ENCODE measurements at regions not wholly inside any gene's neighbourhood (a gene's known extent, or its start where the extent isn't known, plus 50 kb on each side); places are given as distances from the start of the nearest gene placed in this dataset.

DNA sequence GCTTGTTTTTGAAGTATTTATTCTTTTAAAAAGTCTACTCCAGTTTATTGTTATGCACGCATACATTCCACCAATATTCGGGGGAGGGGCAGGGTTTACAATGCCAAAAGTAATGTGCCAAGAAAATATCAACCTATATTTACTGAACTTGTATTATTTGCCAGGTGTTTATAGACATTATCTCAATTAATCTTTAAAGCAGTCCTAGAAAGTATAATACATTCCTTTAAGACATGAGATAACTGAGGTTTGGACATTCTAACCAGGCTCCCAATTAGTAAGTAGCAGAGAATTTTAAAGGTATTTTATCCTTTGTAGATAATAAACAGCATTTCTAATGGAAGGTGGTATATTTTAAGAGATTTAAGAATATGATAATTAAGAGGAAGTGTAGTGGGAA lies 124.5 kb upstream of the LRIG3 start:
- no peak for TF ChIP-seq EGR1 (IDR thresholded peaks at IDR 0.05)
- no peak for TF ChIP-seq TEAD4 (IDR thresholded peaks at IDR 0.05)
- no peak for TF ChIP-seq ZBTB7A (IDR thresholded peaks at IDR 0.05; ENCODE audit: low read depth)
- TF ChIP-seq, protein P1, sequence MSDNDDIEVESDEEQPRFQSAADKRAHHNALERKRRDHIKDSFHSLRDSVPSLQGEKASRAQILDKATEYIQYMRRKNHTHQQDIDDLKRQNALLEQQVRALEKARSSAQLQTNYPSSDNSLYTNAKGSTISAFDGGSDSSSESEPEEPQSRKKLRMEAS (IDR thresholded peaks at IDR 0.05), result no peak
- TF ChIP-seq CREB1 (IDR thresholded peaks at IDR 0.05; ENCODE audit: low read depth), result no peak
- no peak for TF ChIP-seq TCF12 (IDR thresholded peaks at IDR 0.05; ENCODE audit: low read depth)

DNA sequence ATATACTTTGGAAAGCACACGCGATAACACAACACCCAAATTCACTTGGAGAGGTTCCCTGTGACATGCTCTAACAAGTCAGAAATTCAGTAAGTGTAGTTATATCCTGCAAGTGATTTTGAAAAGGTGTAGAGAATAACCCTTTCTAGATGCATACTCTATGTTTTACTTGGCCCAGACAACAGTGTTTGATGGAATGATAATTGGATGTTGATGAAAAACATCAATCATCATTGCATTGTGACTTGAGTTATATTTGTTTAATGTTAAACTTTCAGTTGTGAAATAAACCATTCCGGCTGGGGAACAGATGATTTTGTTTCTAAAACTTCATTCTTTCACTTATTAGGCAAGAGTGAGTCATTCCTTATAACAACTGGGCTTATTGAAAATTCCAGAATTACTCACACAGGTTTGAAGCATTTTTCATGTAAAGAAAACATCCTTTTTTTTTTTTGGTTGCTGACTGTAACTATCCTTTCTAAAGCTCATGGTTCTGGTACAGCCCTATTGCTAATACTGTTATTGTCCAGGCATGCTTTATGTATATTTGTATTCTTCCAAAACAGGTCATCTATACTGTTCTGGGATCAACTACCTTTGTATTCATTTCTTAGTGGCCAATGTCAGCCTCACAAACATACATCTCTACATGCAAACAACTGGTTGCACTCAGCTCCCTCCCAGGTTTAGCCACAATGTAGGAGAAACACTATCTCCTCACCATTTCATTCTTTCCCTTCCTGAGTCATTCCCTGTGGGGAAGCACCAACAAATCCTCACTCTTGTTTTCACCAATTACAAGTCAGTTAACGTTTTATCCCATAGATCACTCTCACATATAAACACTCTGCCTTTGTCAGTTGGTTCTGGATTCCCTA lies 121.2 kb upstream of the LRIG3 start:
- TF ChIP-seq CEBPB (IDR thresholded peaks at IDR 0.05) (0 out of 2 replicates have a peak, but pooled peaks have one; percentile 40), CREB1 (IDR thresholded peaks at IDR 0.05; ENCODE audit: low read depth) (no peak)

DNA sequence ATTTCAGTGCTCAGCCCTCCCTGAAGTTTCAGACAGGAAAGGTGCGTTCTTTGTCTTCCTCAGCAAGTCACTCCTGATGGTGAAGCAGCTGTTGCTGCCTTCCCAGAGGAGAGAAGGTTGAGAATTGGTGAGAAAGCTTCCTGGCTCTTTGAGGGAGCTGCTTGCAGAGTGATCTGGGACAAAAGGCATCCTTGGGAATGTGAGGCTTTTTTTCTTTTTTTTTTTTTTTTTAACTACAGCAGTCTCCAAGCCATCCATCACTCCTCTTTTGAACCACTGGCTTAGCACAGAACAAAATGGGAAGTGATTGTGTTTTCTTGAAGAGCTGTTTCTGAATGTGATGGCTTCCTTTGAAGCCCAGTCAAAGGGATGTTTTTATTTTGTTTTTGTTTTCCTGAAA lies 120.4 kb upstream of the LRIG3 start:
- TF ChIP-seq CREB1 (IDR thresholded peaks at IDR 0.05; ENCODE audit: low read depth) (no peak), EP300 (IDR thresholded peaks at IDR 0.05; ENCODE audit: borderline replicate concordance) (no peak), TAF1 (IDR thresholded peaks at IDR 0.05; ENCODE audit: low read depth) (no peak), TEAD4 (IDR thresholded peaks at IDR 0.05) (no peak), TCF12 (IDR thresholded peaks at IDR 0.05; ENCODE audit: low read depth) (no peak), EGR1 (IDR thresholded peaks at IDR 0.05) (no peak), YY1 (IDR thresholded peaks at IDR 0.05; ENCODE audit: low read depth) (no peak), CEBPB (IDR thresholded peaks at IDR 0.05) (no peak), FOXM1 (IDR thresholded peaks at IDR 0.05; ENCODE audit: borderline replicate concordance, low read depth) (no peak), RAD21 (IDR thresholded peaks at IDR 0.05; ENCODE audit: low read depth) (no peak), ZBTB7A (IDR thresholded peaks at IDR 0.05; ENCODE audit: low read depth) (no peak)
- TF ChIP-seq, protein P1 (IDR thresholded peaks at IDR 0.05), result no peak

DNA sequence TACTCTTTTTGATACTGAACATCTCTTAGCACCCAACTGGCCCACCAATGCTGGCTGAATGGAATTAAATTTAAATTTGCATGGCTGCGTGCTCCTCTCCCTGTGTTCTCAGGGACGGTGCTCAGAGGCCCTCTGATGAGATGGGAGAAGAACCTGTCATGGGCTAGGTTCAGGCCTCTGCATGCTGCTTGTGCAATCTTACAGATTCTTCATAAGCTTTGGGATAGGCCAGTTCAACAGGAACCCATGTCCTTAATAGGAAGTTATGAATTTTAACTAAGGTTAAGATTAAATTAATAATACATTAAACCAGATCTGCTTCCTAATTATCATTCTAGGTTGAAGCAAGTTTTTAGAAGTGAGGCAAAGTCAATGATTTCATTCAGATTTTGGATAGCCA lies 119.7 kb upstream of the LRIG3 start:
- TF ChIP-seq, protein P2, sequence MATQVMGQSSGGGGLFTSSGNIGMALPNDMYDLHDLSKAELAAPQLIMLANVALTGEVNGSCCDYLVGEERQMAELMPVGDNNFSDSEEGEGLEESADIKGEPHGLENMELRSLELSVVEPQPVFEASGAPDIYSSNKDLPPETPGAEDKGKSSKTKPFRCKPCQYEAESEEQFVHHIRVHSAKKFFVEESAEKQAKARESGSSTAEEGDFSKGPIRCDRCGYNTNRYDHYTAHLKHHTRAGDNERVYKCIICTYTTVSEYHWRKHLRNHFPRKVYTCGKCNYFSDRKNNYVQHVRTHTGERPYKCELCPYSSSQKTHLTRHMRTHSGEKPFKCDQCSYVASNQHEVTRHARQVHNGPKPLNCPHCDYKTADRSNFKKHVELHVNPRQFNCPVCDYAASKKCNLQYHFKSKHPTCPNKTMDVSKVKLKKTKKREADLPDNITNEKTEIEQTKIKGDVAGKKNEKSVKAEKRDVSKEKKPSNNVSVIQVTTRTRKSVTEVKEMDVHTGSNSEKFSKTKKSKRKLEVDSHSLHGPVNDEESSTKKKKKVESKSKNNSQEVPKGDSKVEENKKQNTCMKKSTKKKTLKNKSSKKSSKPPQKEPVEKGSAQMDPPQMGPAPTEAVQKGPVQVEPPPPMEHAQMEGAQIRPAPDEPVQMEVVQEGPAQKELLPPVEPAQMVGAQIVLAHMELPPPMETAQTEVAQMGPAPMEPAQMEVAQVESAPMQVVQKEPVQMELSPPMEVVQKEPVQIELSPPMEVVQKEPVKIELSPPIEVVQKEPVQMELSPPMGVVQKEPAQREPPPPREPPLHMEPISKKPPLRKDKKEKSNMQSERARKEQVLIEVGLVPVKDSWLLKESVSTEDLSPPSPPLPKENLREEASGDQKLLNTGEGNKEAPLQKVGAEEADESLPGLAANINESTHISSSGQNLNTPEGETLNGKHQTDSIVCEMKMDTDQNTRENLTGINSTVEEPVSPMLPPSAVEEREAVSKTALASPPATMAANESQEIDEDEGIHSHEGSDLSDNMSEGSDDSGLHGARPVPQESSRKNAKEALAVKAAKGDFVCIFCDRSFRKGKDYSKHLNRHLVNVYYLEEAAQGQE (IDR thresholded peaks at IDR 0.05; ENCODE audit: low read depth), result no peak
- no peak for TF ChIP-seq TCF12 (IDR thresholded peaks at IDR 0.05; ENCODE audit: low read depth)
- no peak for TF ChIP-seq TAF1 (IDR thresholded peaks at IDR 0.05; ENCODE audit: low read depth)

DNA sequence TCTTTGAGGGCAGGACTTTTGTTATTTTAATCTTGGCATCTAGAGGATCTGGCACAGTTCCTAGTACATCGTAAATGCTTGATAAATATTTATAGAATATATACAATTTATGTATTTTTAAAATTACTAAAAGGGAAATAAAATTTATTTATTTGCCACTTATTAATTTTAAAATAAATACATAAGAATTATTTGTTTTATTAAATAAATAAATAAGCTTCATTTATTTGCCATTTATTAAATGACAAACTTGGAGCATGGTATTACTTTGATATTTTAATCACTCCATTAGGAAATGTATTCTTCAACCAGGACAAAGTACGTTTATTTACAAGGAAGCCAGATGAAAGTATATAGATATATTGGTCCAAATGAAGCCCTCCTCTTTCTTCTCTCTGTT lies 118.7 kb upstream of the LRIG3 start:
- TF ChIP-seq TAF1 (IDR thresholded peaks at IDR 0.05; ENCODE audit: low read depth) (no peak), NFIC (IDR thresholded peaks at IDR 0.05) (no peak), TCF12 (IDR thresholded peaks at IDR 0.05; ENCODE audit: low read depth) (no peak), YY1 (IDR thresholded peaks at IDR 0.05; ENCODE audit: low read depth) (no peak), EP300 (IDR thresholded peaks at IDR 0.05; ENCODE audit: borderline replicate concordance) (no peak), ZBTB7A (IDR thresholded peaks at IDR 0.05; ENCODE audit: low read depth) (no peak), EGR1 (IDR thresholded peaks at IDR 0.05) (no peak), CREB1 (IDR thresholded peaks at IDR 0.05; ENCODE audit: low read depth) (no peak), TEAD4 (IDR thresholded peaks at IDR 0.05) (no peak), FOXM1 (IDR thresholded peaks at IDR 0.05; ENCODE audit: borderline replicate concordance, low read depth) (no peak), CEBPB (IDR thresholded peaks at IDR 0.05) (no peak), RAD21 (IDR thresholded peaks at IDR 0.05; ENCODE audit: low read depth) (no peak)
- TF ChIP-seq, protein P2 (IDR thresholded peaks at IDR 0.05; ENCODE audit: low read depth), result no peak
- TF ChIP-seq, protein P1 (IDR thresholded peaks at IDR 0.05), result no peak
- TF ChIP-seq, protein P3, sequence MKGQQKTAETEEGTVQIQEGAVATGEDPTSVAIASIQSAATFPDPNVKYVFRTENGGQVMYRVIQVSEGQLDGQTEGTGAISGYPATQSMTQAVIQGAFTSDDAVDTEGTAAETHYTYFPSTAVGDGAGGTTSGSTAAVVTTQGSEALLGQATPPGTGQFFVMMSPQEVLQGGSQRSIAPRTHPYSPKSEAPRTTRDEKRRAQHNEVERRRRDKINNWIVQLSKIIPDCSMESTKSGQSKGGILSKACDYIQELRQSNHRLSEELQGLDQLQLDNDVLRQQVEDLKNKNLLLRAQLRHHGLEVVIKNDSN (IDR thresholded peaks at IDR 0.05), result no peak

DNA sequence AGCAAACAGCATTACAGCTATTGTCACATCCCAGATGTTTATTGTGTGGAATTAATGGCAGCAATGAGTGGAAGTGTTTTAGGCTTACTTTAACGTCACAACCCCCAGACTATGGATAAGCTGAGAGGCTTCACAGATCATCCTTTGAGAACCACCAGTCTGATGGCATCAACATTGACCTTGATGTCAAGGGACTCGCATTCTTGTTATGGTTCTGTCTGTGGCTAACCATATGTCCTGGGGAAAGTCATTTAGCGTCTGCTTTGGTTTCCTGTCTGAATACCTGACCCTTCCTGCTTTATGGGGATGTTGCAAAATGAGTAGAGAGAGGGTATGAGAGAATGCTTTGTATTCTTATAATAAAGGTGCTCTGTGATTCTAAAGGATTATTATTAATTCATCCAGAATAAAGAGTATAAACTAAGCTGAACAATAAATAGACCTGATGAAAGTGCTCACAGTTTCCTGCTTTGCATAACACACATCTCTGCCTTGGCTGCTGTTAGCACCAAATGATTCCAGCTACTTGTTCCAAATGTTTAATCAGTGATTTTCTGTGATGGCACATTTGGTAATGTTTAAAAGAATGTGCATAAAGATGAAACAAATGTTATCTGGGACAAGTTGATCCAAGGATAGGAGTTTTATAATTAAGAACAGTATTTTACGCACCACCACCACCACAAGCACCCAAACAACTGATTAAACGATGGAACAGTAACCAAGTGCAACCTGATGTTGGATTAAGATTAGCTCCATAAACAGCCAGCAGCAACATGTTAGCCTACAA lies 116.9 kb upstream of the LRIG3 start:
- TF ChIP-seq YY1 (IDR thresholded peaks at IDR 0.05; ENCODE audit: low read depth), result no peak
- TF ChIP-seq, protein P2 (IDR thresholded peaks at IDR 0.05; ENCODE audit: low read depth), result no peak
- no peak for TF ChIP-seq ZBTB7A (IDR thresholded peaks at IDR 0.05; ENCODE audit: low read depth)
